ENCODE measurements at regions not wholly inside any gene's neighbourhood (a gene's known extent, or its start where the extent isn't known, plus 50 kb on each side); places are given as distances from the start of the nearest gene placed in this dataset.
"Not testable (repeated sequence)": the region's sequence is repeated elsewhere in the genome, so short reads cannot be mapped to it uniquely, and the experiment has no call there.

DNA sequence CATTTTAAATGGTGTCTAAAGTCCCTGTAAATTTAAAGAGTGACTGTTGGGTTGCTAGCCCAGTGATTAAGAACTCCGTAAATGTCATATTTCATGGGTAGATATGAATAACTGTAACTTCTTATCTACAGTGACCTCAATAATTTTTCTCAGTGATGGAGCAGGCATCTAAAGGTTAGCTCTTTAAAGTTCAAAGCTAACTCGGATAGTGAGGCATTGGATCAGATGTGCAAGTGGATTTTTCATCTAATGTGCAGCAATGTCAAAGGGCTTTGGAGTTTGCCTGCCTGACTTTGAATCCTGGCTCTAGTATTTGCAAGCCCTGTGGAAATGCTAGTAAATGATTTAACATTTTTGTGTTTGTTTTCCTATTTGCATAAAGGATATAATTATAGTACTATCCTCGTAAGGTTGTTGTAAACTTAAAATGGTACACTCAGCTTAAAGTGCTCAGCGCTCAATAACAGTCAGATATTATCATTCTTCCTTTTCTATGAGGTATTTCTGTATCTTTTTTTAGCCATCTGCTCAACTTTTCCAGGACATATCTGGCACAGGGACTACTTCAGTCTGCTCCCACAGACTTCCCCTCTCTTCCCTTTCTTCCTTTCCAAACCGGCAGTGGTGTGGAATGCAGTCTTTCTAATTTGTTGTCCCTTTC is 163.7 kb upstream of the ELL2 start:
- peak; percentile 41 for DNase-seq

- no peak for DNase-seq
Measured at GRCh38 chr5:96124589-96124988, 162.9 kb upstream of the ELL2 start.

- DNase-seq = no peak
Measured at GRCh38 chr5:96123418-96123817, 161.8 kb upstream of the ELL2 start.

- DNase-seq = no peak
Measured at GRCh38 chr5:96121364-96121763, 159.7 kb upstream of the ELL2 start.

DNA sequence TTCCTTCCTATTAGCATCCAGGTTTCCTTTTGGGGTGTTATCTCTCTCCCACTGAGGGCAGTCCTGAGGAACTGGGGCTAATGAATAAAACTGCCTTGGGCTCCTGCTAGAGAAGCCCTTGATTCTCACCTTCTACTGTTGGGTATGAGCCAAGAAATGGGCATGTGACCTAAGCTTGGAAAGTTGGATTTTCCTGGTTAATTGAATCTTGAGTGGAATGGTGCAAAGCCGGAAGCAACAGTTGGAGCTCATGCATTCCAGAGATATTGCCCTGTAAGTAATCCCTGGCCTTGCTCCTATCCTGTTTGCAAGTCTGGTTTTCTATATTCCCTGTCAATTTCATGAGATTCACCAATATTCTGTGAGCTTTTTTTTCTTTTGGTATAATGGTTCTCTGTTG is 158.5 kb upstream of the ELL2 start:
- DNase-seq = no peak

GRCh38 chr5:96117771-96118651 is 156.4 kb upstream of the ELL2 start:
- DNase-seq = peak; percentile 68

DNA sequence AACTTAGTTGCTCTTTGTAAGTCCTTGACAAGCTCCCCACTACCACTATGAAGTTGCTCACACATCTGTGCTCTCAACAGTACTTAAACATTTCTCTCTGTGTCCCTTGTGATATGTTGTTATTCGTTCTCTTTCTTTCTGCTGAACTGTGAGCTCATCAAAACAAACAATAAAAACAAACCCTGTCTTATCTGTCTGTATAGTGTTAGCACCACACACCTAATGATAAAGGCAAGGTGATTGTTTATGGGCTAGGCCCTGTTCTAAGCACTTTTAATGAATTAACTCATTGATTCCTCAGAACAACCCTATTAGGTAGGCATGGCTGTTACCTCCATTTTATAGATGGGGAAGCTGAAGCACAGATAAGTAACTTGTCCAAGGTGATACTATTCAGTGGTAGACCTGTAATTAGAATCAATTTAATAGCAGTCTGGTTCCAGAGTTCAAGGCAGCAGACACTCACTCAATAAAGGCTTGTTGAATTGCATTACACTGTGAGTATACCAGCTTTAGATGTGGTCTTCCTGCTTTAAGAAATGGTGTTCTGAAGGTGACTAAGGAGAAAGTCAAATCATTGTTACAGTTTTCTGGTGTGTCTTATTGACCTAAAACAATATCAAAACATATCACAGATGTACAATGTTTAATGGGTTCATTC is 153.6 kb upstream of the ELL2 start:
- no peak for DNase-seq

- peak; percentile 72 for DNase-seq
Measured at GRCh38 chr5:96114736-96115135, 153.1 kb upstream of the ELL2 start.

GRCh38 chr5:96113170-96113939 is 151.7 kb upstream of the ELL2 start:
- no peak for DNase-seq

GRCh38 chr5:96112703-96113102 is 151.1 kb upstream of the ELL2 start:
- no peak for DNase-seq

DNA sequence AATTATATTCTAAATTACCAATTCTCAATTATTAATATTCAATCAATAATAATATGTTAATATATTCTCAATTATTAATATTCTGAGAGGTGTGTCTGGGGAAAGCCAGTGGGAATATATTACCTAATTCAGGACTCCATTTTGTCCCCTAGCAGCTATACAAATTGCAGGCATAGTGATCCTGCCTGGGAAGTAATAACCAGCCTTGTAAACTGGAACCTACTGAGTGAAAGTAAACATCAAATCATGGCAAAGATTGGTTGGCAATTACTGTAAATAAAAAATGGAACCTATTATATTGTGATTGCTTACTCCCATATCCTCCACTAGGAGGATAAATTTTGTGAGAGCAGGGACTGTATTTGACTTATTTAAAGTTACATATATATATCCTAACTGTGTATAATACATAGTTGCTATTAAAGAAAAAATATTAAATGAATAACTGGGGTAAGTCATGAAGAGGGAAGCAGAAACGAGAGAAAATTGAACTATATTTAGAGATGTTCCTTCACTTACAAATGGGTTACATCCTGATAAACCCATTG is 150.5 kb upstream of the ELL2 start:
- DNase-seq = no peak

DNA sequence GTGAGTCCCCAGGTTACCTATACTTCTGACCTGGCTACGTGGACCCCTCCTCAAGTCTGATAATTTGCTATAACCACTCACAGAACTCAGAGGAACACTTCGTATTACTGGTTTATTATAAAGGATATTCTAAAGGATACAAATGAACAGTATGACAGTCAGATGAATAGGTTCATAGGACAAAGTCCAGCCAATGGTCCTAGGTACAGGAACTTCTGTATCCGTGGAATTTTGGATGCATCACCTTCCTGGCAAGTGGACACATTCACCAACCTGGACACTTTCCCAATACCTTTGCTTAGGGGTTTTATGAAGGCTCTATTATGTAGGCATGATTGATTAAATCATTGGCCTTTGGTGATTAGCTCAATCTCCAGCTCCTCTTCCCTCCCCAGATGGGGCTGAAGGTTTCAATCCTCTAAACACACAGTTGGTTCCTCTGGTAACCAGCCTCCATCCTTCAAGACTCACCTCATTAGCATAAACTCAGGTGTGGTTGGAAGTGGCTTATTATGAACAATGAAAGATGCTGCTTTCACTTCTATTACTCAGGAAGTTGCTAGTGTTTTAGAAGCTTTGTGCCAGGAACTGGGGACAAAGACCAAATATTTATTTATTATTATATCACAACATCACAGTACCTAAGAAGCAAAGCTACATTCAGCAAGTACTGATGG is 149.6 kb upstream of the ELL2 start:
- DNase-seq = no peak

DNA sequence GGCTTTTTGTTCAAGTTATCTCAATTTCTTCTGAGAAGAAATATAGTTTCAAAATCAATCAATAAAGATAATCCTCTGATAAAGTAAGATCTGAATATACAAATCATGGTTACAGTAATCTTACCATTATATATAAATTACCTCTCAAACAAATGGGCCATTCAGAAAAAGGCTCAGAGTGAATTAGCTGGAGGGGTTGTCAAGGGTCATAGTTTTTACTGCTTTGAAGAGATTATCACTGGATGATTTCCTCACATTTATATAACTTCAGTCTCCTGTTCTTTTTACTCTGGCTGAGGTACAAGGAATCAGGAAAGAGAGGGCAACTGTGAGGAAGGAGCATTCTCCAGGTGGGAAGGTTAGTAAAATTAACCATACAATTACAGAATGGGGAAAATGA is 148.6 kb upstream of the ELL2 start:
- no peak for DNase-seq

GRCh38 chr5:96108629-96109028 is 147.0 kb upstream of the ELL2 start:
- not testable (repeated sequence) for DNase-seq

GRCh38 chr5:96103829-96104228 is 142.2 kb upstream of the ELL2 start:
- DNase-seq = not testable (repeated sequence)

GRCh38 chr5:96101358-96102089 is 139.9 kb upstream of the ELL2 start:
- DNase-seq = no peak

DNA sequence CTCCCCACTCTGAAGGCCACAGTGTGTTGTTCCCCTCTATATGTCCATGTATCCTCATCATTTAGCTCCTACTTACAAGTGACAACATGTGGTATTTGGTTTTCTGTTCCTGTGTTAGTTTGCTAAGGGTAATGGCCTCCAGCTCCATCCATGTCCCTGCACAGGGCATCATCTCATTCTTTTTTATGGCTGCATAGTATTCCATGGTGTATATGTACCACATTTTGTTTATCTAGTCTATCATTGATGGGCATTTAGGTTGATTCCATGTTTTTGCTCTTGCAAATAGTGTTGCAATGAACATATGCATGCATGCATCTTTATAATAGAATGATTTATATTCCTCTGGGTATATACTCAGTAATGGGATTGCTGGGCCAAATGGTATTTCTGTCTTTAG is 135.8 kb upstream of the ELL2 start:
- DNase-seq = not testable (repeated sequence)

GRCh38 chr5:96096724-96097123 is 135.1 kb upstream of the ELL2 start:
- peak; percentile 38 for DNase-seq

GRCh38 chr5:96094904-96095303 is 133.3 kb upstream of the ELL2 start:
- DNase-seq = peak; percentile 33

DNA sequence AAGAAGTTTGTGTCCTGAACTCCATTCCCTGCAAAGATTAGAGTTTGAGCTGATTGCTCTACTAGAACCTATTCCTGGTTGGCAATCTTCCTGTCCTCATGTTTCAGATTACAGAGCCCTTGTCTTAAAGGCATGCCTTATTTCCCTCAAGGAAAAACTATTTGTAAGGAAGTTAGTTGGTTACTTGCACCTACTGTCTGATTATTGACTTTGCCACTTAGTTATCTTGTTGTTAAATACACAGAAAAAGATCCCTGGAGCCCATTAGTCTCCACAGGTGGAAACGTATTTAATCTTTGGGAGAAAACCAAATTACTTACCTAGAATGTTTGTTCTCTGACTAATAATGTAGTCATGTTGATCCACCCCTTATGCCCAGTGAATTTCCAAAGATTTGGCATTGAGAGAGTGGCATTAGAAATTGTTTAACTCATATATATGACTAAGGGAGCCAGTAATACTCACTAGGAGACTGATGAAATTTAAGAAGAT is 132.3 kb upstream of the ELL2 start:
- no peak for DNase-seq

DNA sequence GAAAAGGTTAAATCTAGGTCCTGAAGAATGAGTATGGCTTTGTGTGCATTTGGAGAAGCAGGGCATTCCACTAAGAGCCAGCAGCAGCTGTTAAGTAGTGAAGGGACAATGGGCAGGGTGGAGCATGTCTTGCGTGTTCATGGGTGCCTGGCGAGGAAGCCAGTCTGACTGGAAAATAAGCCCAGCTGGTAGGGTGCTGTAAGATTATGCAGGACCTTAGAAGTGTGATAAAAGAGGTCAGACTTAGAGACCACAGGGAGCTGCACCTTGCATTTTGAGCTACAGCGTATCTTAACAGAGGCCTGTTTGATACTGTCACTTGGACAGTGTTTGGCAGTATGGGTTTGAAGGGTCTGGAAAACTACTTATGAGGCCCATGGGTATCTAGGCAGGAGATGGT is 131.7 kb upstream of the ELL2 start:
- no peak for DNase-seq

Data from fibroblast of skin of right biceps (primary cell).